AG09309 (cell line): ENCODE measurements at regions not wholly inside any gene's neighbourhood (a gene's known extent, or its start where the extent isn't known, plus 50 kb on each side); places are given as distances from the start of the nearest gene placed in this dataset.

ENCODE experiments used
- DNase-seq: peaks from one replicate; pipeline ENCODE4 v3.0.0-alpha.2; 2010; ENCODE audit warnings: low read depth
- H3K4me3 ChIP-seq: 2 replicates; pipeline ENCODE4 v1.5.1; 2011; ENCODE audit warnings: mild to moderate bottlenecking, low read depth, low read length, moderate library complexity; ENCODE audit not compliant: control insufficient read depth
- CTCF ChIP-seq: IDR thresholded peaks from 2 replicates; pipeline ENCODE4 v1.5.1; 2011; ENCODE audit warnings: mild to moderate bottlenecking, low read depth, low read length, inconsistent platforms; ENCODE audit not compliant: insufficient read depth, control insufficient read depth; ENCODE audit errors: missing control alignments

- H3K4me3 ChIP-seq: no peak overlapping the region
- TF ChIP-seq CTCF: no peak
- DNase-seq: no peak
Measured at GRCh38 chr11:36783808-36784207, 185.8 kb upstream of the RAG2 start.

- no peak for DNase-seq
- no peak for TF ChIP-seq CTCF
- no peak overlapping the region for H3K4me3 ChIP-seq
Measured at GRCh38 chr11:36779791-36780190, 181.8 kb upstream of the RAG2 start.

- no peak overlapping the region for H3K4me3 ChIP-seq
- TF ChIP-seq CTCF: no peak
- no peak for DNase-seq
Measured at GRCh38 chr11:36777311-36777710, 179.3 kb upstream of the RAG2 start.

GRCh38 chr11:36775756-36776155, 177.7 kb upstream of the RAG2 start:
- TF ChIP-seq CTCF: no peak
- no peak overlapping the region for H3K4me3 ChIP-seq
- DNase-seq: no peak

GRCh38 chr11:36775130-36775529, 177.1 kb upstream of the RAG2 start:
- no peak overlapping the region for H3K4me3 ChIP-seq
- DNase-seq: no peak
- TF ChIP-seq CTCF: no peak

GRCh38 chr11:36774603-36775002, 176.6 kb upstream of the RAG2 start:
- no peak for TF ChIP-seq CTCF
- no peak overlapping the region for H3K4me3 ChIP-seq
- DNase-seq: peak; percentile 13

GRCh38 chr11:36763187-36763586, 165.2 kb upstream of the RAG2 start:
- no peak overlapping the region for H3K4me3 ChIP-seq
- no peak for DNase-seq
- no peak for TF ChIP-seq CTCF
